ENCODE measurements at regions not wholly inside any gene's neighbourhood (a gene's known extent, or its start where the extent isn't known, plus 50 kb on each side); places are given as distances from the start of the nearest gene placed in this dataset.

GRCh38 chrX:130974323-130974722, 71.3 kb upstream of the ENOX2 start:
- Mint-ChIP-seq H3K27ac (ENCODE audit: unreplicated experiment) (no peak overlapping the region), H3K9me3 (ENCODE audit: unreplicated experiment) (no peaks in the 10 kb centered on the region), H3K36me3 (ENCODE audit: unreplicated experiment) (no peaks in the 10 kb centered on the region), H3K27me3 (ENCODE audit: unreplicated experiment) (peaks cover 7% of the 10 kb centered on the region), H3K4me1 (ENCODE audit: unreplicated experiment) (peaks cover 6% of the 10 kb centered on the region), H3K4me3 (ENCODE audit: unreplicated experiment) (no peak overlapping the region)
- TF ChIP-seq CTCF (IDR thresholded peaks at IDR 0.05) = no peak
- no peak for DNase-seq (ENCODE audit: extremely low spot score, unreplicated experiment)

GRCh38 chrX:130975947-130976346, 72.9 kb upstream of the ENOX2 start:
- Mint-ChIP-seq H3K4me1 (ENCODE audit: unreplicated experiment) (peaks cover 6% of the 10 kb centered on the region), H3K27me3 (ENCODE audit: unreplicated experiment) (peaks cover 5% of the 10 kb centered on the region), H3K9me3 (ENCODE audit: unreplicated experiment) (no peaks in the 10 kb centered on the region), H3K4me3 (ENCODE audit: unreplicated experiment) (no peak overlapping the region), H3K27ac (ENCODE audit: unreplicated experiment) (no peak overlapping the region), H3K36me3 (ENCODE audit: unreplicated experiment) (no peaks in the 10 kb centered on the region)
- TF ChIP-seq CTCF (IDR thresholded peaks at IDR 0.05) = peak; percentile 79
- DNase-seq (ENCODE audit: extremely low spot score, unreplicated experiment) = no peak

- no peaks in the 10 kb centered on the region for H3K36me3 Mint-ChIP-seq (ENCODE audit: unreplicated experiment)
- H3K4me1 Mint-ChIP-seq (ENCODE audit: unreplicated experiment) = no peaks in the 10 kb centered on the region
- no peak for DNase-seq (ENCODE audit: extremely low spot score, unreplicated experiment)
- no peaks in the 10 kb centered on the region for H3K27me3 Mint-ChIP-seq (ENCODE audit: unreplicated experiment)
- H3K4me3 Mint-ChIP-seq (ENCODE audit: unreplicated experiment) = no peak overlapping the region
- no peak overlapping the region for H3K27ac Mint-ChIP-seq (ENCODE audit: unreplicated experiment)
- no peak for TF ChIP-seq CTCF (IDR thresholded peaks at IDR 0.05)
- H3K9me3 Mint-ChIP-seq (ENCODE audit: unreplicated experiment) = no peaks in the 10 kb centered on the region
Observed at GRCh38 chrX:130981836-130982235, 76.3 kb upstream of the ARHGAP36 start.

GRCh38 chrX:130984782-130985181, 73.4 kb upstream of the ARHGAP36 start:
- Mint-ChIP-seq H3K27me3 (ENCODE audit: unreplicated experiment) (no peaks in the 10 kb centered on the region), H3K27ac (ENCODE audit: unreplicated experiment) (no peak overlapping the region), H3K9me3 (ENCODE audit: unreplicated experiment) (no peaks in the 10 kb centered on the region), H3K4me3 (ENCODE audit: unreplicated experiment) (no peak overlapping the region), H3K4me1 (ENCODE audit: unreplicated experiment) (no peaks in the 10 kb centered on the region), H3K36me3 (ENCODE audit: unreplicated experiment) (no peaks in the 10 kb centered on the region)
- DNase-seq (ENCODE audit: extremely low spot score, unreplicated experiment) = no peak
- TF ChIP-seq CTCF (IDR thresholded peaks at IDR 0.05) = no peak

- peaks cover under 1% of the 10 kb centered on the region for H3K27me3 Mint-ChIP-seq (ENCODE audit: unreplicated experiment)
- DNase-seq (ENCODE audit: extremely low spot score, unreplicated experiment) = no peak
- H3K4me3 Mint-ChIP-seq (ENCODE audit: unreplicated experiment) = no peak overlapping the region
- H3K27ac Mint-ChIP-seq (ENCODE audit: unreplicated experiment) = no peak overlapping the region
- H3K9me3 Mint-ChIP-seq (ENCODE audit: unreplicated experiment) = no peaks in the 10 kb centered on the region
- no peak for TF ChIP-seq CTCF (IDR thresholded peaks at IDR 0.05)
- no peaks in the 10 kb centered on the region for H3K36me3 Mint-ChIP-seq (ENCODE audit: unreplicated experiment)
- H3K4me1 Mint-ChIP-seq (ENCODE audit: unreplicated experiment) = no peaks in the 10 kb centered on the region
Observed at GRCh38 chrX:130987241-130987640, 70.9 kb upstream of the ARHGAP36 start.

All from osteocyte (in vitro differentiated cells).